SK-N-SH (cell line): ENCODE measurements at regions not wholly inside any gene's neighbourhood (a gene's known extent, or its start where the extent isn't known, plus 50 kb on each side); places are given as distances from the start of the nearest gene placed in this dataset.

ENCODE experiments used
- CTCF ChIA-PET: fragments of 300-600, 350-600 bp; formaldehyde crosslinking; extraction: SDS; loops from one replicate; lab custom pipeline; 2021; lab: Yijun Ruan, JAX
- POLR2A ChIA-PET: fragments of 350-600 bp; sonication (Branson Sonifier 250); formaldehyde crosslinking; extraction: SDS; loops from one replicate; lab custom pipeline; 2020; ENCODE audit warnings: antibody characterized with exemption, inconsistent platforms; lab: Yijun Ruan, JAX
- DNase-seq: peaks from one replicate; pipeline ENCODE4 v3.0.0; 2012
- H2AFZ ChIP-seq: fragments of 200-600 bp; sonication (generic); 2 replicates; pipeline ENCODE4 v1.8.1; 2016; ENCODE audit warnings: antibody characterized with exemption, mild to moderate bottlenecking, low read depth
- H3F3A ChIP-seq: fragments of 200-600 bp; sonication (generic); replicated peaks from 2 replicates; pipeline ENCODE3; 2016; ENCODE audit warnings: antibody characterized with exemption, mild to moderate bottlenecking; ENCODE audit not compliant: insufficient read depth
- H3K27ac ChIP-seq, 2 experiments: fragments of 200-500 bp in 1 of 2; fragments of 200-600 bp in 1 of 2; sonication (Bioruptor generic) in 1 of 2; sonication (generic), shearing (Covaris generic) in 1 of 2; 2 replicates each; pipeline versions ENCODE4 v1.5.1 to v1.6.1; 2014 to 2016; ENCODE audit warnings: low read depth in 2 of 2, inconsistent platforms in 1 of 2, low read length in 1 of 2, mild to moderate bottlenecking in 1 of 2, mixed read lengths in 1 of 2
- H3K27me3 ChIP-seq: fragments of 200-600 bp; sonication (generic), shearing (Covaris generic); 2 replicates; pipeline ENCODE4 v1.6.1; 2016; ENCODE audit warnings: mixed run types; ENCODE audit not compliant: insufficient read depth
- H3K36me3 ChIP-seq, 2 experiments: fragments of 200-500 bp in 1 of 2; fragments of 200-600 bp in 1 of 2; sonication (Bioruptor generic) in 1 of 2; sonication (generic) in 1 of 2; replicated peaks in 1 of 2; 2 replicates each; pipeline versions ENCODE3 to v1.5.1; 2014 to 2016; ENCODE audit warnings: low read length in 1 of 2, mild to moderate bottlenecking in 1 of 2; ENCODE audit not compliant: insufficient read depth in 2 of 2, control insufficient read depth in 1 of 2
- H3K4me1 ChIP-seq, 2 experiments: fragments of 200-500 bp in 1 of 2; fragments of 200-600 bp in 1 of 2; sonication (Bioruptor generic) in 1 of 2; sonication (generic), shearing (Covaris generic) in 1 of 2; 2 replicates each; pipeline versions ENCODE4 v1.5.1 to v1.6.1; 2014 to 2016; ENCODE audit warnings: low read depth in 1 of 2, low read length in 1 of 2, mixed run types in 1 of 2; ENCODE audit not compliant: insufficient read depth in 2 of 2, control insufficient read depth in 1 of 2
- H3K4me2 ChIP-seq: fragments of 200-600 bp; sonication (generic), shearing (Covaris generic); 2 replicates; pipeline ENCODE4 v1.6.1; 2017; ENCODE audit warnings: mixed run types
- H3K4me3 ChIP-seq, 2 experiments: fragments of 200-500 bp in 1 of 2; fragments of 200-600 bp in 1 of 2; sonication (Bioruptor generic) in 1 of 2; sonication (generic), shearing (Covaris generic) in 1 of 2; 2 replicates each; pipeline versions ENCODE4 v1.5.1 to v1.8.1; 2014 to 2016; ENCODE audit warnings: low read depth in 2 of 2, inconsistent platforms in 1 of 2, low read length in 1 of 2, mild to moderate bottlenecking in 1 of 2, mixed read lengths in 1 of 2, moderate library complexity in 1 of 2
- H3K79me2 ChIP-seq: fragments of 200-600 bp; sonication (generic); 2 replicates; pipeline ENCODE4 v1.8.1; 2017; ENCODE audit warnings: mild to moderate bottlenecking; ENCODE audit not compliant: insufficient read depth
- H3K9ac ChIP-seq: fragments of 200-600 bp; sonication (generic); 2 replicates; pipeline ENCODE4 v1.6.1; 2017; ENCODE audit warnings: mixed run types
- H3K9me2 ChIP-seq: fragments of 200-600 bp; sonication (generic); 2 replicates; pipeline ENCODE4 v1.6.1; 2017; ENCODE audit warnings: mixed run types
- H3K9me3 ChIP-seq: fragments of 200-600 bp; sonication (generic); 2 replicates; pipeline ENCODE4 v1.6.1; 2017; ENCODE audit warnings: mixed run types, mild to moderate bottlenecking, moderate library complexity
- H4K20me1 ChIP-seq: fragments of 200-600 bp; sonication (generic); 2 replicates; pipeline ENCODE4 v1.6.1; 2017; ENCODE audit warnings: mild to moderate bottlenecking, mixed run types; ENCODE audit not compliant: insufficient read depth
- CHD2 ChIP-seq: fragments of 150-350 bp; IDR thresholded peaks from 2 replicates; pipeline ENCODE4 v1.6.1; 2018; ENCODE audit warnings: low read length; ENCODE audit not compliant: partially characterized antibody
- EZH2phosphoT487 ChIP-seq: fragments of 200-600 bp; sonication (generic); IDR thresholded peaks from 2 replicates; pipeline ENCODE4 v1.6.1; 2017; ENCODE audit warnings: low read depth, mixed run types, mild to moderate bottlenecking, antibody characterized with exemption, moderate library complexity, borderline replicate concordance
- FOXJ3 ChIP-seq: sonication (generic); formaldehyde crosslinking; IDR thresholded peaks from 2 replicates; pipeline ENCODE4 v1.5.1; 2020; ENCODE audit warnings: mild to moderate bottlenecking, missing genetic modification reagents
- GABPA ChIP-seq: IDR thresholded peaks from 2 replicates; pipeline ENCODE4 v1.4.0; 2012; ENCODE audit warnings: low read depth, mild to moderate bottlenecking
- GATA2 ChIP-seq: sonication (generic); formaldehyde crosslinking; IDR thresholded peaks from 2 replicates; pipeline ENCODE4 v1.5.0; 2020; ENCODE audit warnings: mild to moderate bottlenecking, missing genetic modification reagents
- IRF3 ChIP-seq: fragments of 150-350 bp; IDR thresholded peaks from 2 replicates; pipeline ENCODE4 v1.6.1; 2016; ENCODE audit warnings: mild to moderate bottlenecking, low read depth, low read length
- JUND ChIP-seq: IDR thresholded peaks from 2 replicates; pipeline ENCODE4 v1.4.0; 2012
- MEF2A ChIP-seq: IDR thresholded peaks from 2 replicates; pipeline ENCODE4 v1.4.0; 2012; ENCODE audit warnings: low read depth, borderline replicate concordance
- MXI1 ChIP-seq: IDR thresholded peaks from 2 replicates; pipeline ENCODE4 v1.6.1; 2012; ENCODE audit warnings: mild to moderate bottlenecking, low read depth, low read length, improper control_type of control experiment
- NRF1 ChIP-seq: IDR thresholded peaks from 2 replicates; pipeline ENCODE4 v1.6.1; 2012; ENCODE audit warnings: low read depth, mild to moderate bottlenecking, low read length
- RCOR1 ChIP-seq: fragments of 150-350 bp; IDR thresholded peaks from 2 replicates; pipeline ENCODE4 v1.6.1; 2017; ENCODE audit warnings: antibody characterized with exemption, low read length
- REST ChIP-seq: IDR thresholded peaks from 2 replicates; pipeline ENCODE4 v1.6.1; 2012; ENCODE audit warnings: mild to moderate bottlenecking, low read depth, low read length, moderate library complexity
- RXRA ChIP-seq: IDR thresholded peaks from 2 replicates; pipeline ENCODE4 v1.4.0; 2012; ENCODE audit warnings: low read depth, mild to moderate bottlenecking, borderline replicate concordance
- SIN3A ChIP-seq: IDR thresholded peaks from 2 replicates; pipeline ENCODE4 v1.6.1; 2012; ENCODE audit warnings: low read depth, mild to moderate bottlenecking, low read length, moderate library complexity, borderline replicate concordance
- SMC3 ChIP-seq: IDR thresholded peaks from 2 replicates; pipeline ENCODE4 v1.6.1; 2012; ENCODE audit warnings: low read depth, low read length, improper control_type of control experiment
- USF1 ChIP-seq: IDR thresholded peaks from 2 replicates; pipeline ENCODE4 v1.4.0; 2012; ENCODE audit warnings: low read depth, borderline replicate concordance
- YY1 ChIP-seq: IDR thresholded peaks from 2 replicates; pipeline ENCODE4 v1.4.0; 2012; ENCODE audit warnings: low read depth, mild to moderate bottlenecking
- ZBTB33 ChIP-seq: IDR thresholded peaks from 2 replicates; pipeline ENCODE4 v1.4.0; 2012; ENCODE audit warnings: low read depth, borderline replicate concordance
- WGBS: methylation state at CpG from one replicate; pipeline ENCODE4 v1.1.6; 2017; ENCODE audit warnings: low lambda C conversion rate; 5-methylcytosine and 5-hydroxymethylcytosine counted together

GRCh38 chr6:77362055-77362454 lies 101.2 kb downstream of the HTR1B start:
- CTCF ChIA-PET = interaction anchor here (0.8 to 0.9 kb wide), 2 partner anchors 95 to 97 kb away, joined by 3 read pairs; no protein-coding TSS in a partner anchor

GRCh38 chr6:77361018-77361417 lies 102.3 kb downstream of the HTR1B start:
- H4K20me1 ChIP-seq = no peaks in the 10 kb centered on the region
- DNase-seq = no peak
- H2AFZ ChIP-seq = no peak overlapping the region
- no peak overlapping the region for H3K9ac ChIP-seq
- no peak for TF ChIP-seq CHD2
- no peak for TF ChIP-seq REST
- TF ChIP-seq RCOR1 = no peak
- TF ChIP-seq ZBTB33 = no peak
- no peak for TF ChIP-seq YY1
- no peak for TF ChIP-seq SMC3
- no peak for TF ChIP-seq GATA2 (CRISPR knock-in tag)
- no peak for TF ChIP-seq SIN3A
- TF ChIP-seq EZH2phosphoT487 = no peak
- TF ChIP-seq MXI1 = no peak
- TF ChIP-seq GABPA = no peak
- TF ChIP-seq NRF1 = no peak
- TF ChIP-seq USF1 = no peak
- TF ChIP-seq IRF3 = no peak
- no peak for TF ChIP-seq MEF2A
- no peak for TF ChIP-seq FOXJ3 (CRISPR knock-in tag)
- no peak for TF ChIP-seq JUND
- TF ChIP-seq RXRA = no peak
- WGBS = 38% methylated on average over 1 of the region's 1 CpG
- H3K9me3 ChIP-seq = no peaks in the 10 kb centered on the region
- no peaks in the 10 kb centered on the region for H3K79me2 ChIP-seq
- no peaks in the 10 kb centered on the region for H3K36me3 ChIP-seq
- no peaks in the 10 kb centered on the region for H3K4me1 ChIP-seq
- POLR2A ChIA-PET = no interaction called here
- no peak overlapping the region for H3K27ac ChIP-seq
- no peak overlapping the region for H3K4me3 ChIP-seq
- H3K27me3 ChIP-seq = no peaks in the 10 kb centered on the region
- H3F3A ChIP-seq = no peaks in the 10 kb centered on the region
- H3K4me2 ChIP-seq = peak overlapping the region; percentile 5; the same call in 1 of the 2 replicates
- no peaks in the 10 kb centered on the region for H3K9me2 ChIP-seq
- CTCF ChIA-PET = interaction anchor here (0.8 kb wide), 1 partner anchor 11 kb away, joined by 3 read pairs; no protein-coding TSS in a partner anchor

More at GRCh38 chr6:77362055-77362454, 101.2 kb downstream of the HTR1B start:
- H3F3A ChIP-seq = no peaks in the 10 kb centered on the region
- H3K4me1 ChIP-seq = no peaks in the 10 kb centered on the region
- no peaks in the 10 kb centered on the region for H3K36me3 ChIP-seq
- no peak overlapping the region for H2AFZ ChIP-seq
- no peak for TF ChIP-seq FOXJ3 (CRISPR knock-in tag)
- no peaks in the 10 kb centered on the region for H3K79me2 ChIP-seq
- 24% methylated on average over 2 of the region's 2 CpGs for WGBS
- DNase-seq = no peak
- no peaks in the 10 kb centered on the region for H4K20me1 ChIP-seq
- H3K4me3 ChIP-seq = no peak overlapping the region
- H3K27ac ChIP-seq = no peak overlapping the region
- no peaks in the 10 kb centered on the region for H3K27me3 ChIP-seq
- H3K9ac ChIP-seq = no peak overlapping the region
- H3K9me2 ChIP-seq = no peaks in the 10 kb centered on the region
- no peak overlapping the region for H3K4me2 ChIP-seq
- POLR2A ChIA-PET = no interaction called here
- no peaks in the 10 kb centered on the region for H3K9me3 ChIP-seq
